Suprapubic skin (tissue), 4 donors: ENCODE measurements at regions not wholly inside any gene's neighbourhood (a gene's known extent, or its start where the extent isn't known, plus 50 kb on each side); places are given as distances from the start of the nearest gene placed in this dataset.

ENCODE experiments used
- CTCF ChIP-seq, 2 donors: fragments of 200-600 bp in 1 of 2; fragments of 450-650 bp in 1 of 2; sonication (generic) in 1 of 2; IDR thresholded peaks; one replicate each; pipeline ENCODE4 v1.5.1; 2016 to 2019; ENCODE audit warnings: antibody characterized with exemption in 2 of 2, mild to moderate bottlenecking in 1 of 2, moderate library complexity in 1 of 2
- EP300 ChIP-seq: sonication (generic); formaldehyde crosslinking; IDR thresholded peaks from one replicate; pipeline ENCODE4 v1.6.1; 2017; ENCODE audit warnings: antibody characterized with exemption
- POLR2A ChIP-seq, 2 donors: fragments of 450-650 bp; IDR thresholded peaks; one replicate each; pipeline ENCODE4 v1.6.1; 2017; ENCODE audit warnings: antibody characterized with exemption in 2 of 2, mild to moderate bottlenecking in 2 of 2, moderate library complexity in 2 of 2
- POLR2AphosphoS5 ChIP-seq, 3 donors: sonication (generic); formaldehyde crosslinking; IDR thresholded peaks; one replicate each; pipeline ENCODE4 v1.6.1; 2017; ENCODE audit warnings: antibody characterized with exemption in 3 of 3

GRCh38 chr16:13314633-13315032 lies 413.2 kb downstream of the SHISA9 start:
- TF ChIP-seq EP300, result no peak
- TF ChIP-seq CTCF (IDR thresholded peaks at IDR 0.05), result no peak
- TF ChIP-seq POLR2A (IDR thresholded peaks at IDR 0.05), result no peak
- no peak for TF ChIP-seq POLR2AphosphoS5 (IDR thresholded peaks at IDR 0.05)
